Cardiac muscle cell (in vitro differentiated cells and primary cell): ENCODE measurements at regions not wholly inside any gene's neighbourhood (a gene's known extent, or its start where the extent isn't known, plus 50 kb on each side); places are given as distances from the start of the nearest gene placed in this dataset.

ENCODE experiments used
- DNase-seq, 2 donors: peaks; one replicate each; pipeline versions ENCODE4 v3.0.0 to v3.0.0-alpha.2; 2010 to 2017; ENCODE audit warnings: low read depth in 1 of 2, low spot score in 1 of 2
- H3K27ac ChIP-seq: fragments of 200-600 bp; sonication (generic); 2 replicates; pipeline ENCODE4 v1.5.1; 2016
- H3K27me3 ChIP-seq: fragments of 200-600 bp; sonication (generic); 2 replicates; pipeline ENCODE4 v1.6.0; 2016; ENCODE audit warnings: control low read depth
- H3K36me3 ChIP-seq: fragments of 200-600 bp; sonication (generic); 2 replicates; pipeline ENCODE4 v1.5.1; 2016; ENCODE audit warnings: control low read depth
- H3K4me1 ChIP-seq: fragments of 200-600 bp; sonication (generic); 2 replicates; pipeline ENCODE4 v1.8.1; 2017; ENCODE audit warnings: low read depth, mild to moderate bottlenecking, mixed run types
- H3K4me3 ChIP-seq: fragments of 200-600 bp; sonication (generic); 2 replicates; pipeline ENCODE4 v1.5.1; 2016; ENCODE audit warnings: mild to moderate bottlenecking
- H3K9me3 ChIP-seq: fragments of 200-600 bp; sonication (generic); 2 replicates; pipeline ENCODE4 v1.5.1; 2017; ENCODE audit warnings: low read depth, mild to moderate bottlenecking, control low read depth
- TF ChIP-seq, protein P1 (sequence below): IDR thresholded peaks from 2 replicates; pipeline ENCODE4 v1.5.1; 2012; ENCODE audit warnings: low read depth, mild to moderate bottlenecking, low read length

DNA sequence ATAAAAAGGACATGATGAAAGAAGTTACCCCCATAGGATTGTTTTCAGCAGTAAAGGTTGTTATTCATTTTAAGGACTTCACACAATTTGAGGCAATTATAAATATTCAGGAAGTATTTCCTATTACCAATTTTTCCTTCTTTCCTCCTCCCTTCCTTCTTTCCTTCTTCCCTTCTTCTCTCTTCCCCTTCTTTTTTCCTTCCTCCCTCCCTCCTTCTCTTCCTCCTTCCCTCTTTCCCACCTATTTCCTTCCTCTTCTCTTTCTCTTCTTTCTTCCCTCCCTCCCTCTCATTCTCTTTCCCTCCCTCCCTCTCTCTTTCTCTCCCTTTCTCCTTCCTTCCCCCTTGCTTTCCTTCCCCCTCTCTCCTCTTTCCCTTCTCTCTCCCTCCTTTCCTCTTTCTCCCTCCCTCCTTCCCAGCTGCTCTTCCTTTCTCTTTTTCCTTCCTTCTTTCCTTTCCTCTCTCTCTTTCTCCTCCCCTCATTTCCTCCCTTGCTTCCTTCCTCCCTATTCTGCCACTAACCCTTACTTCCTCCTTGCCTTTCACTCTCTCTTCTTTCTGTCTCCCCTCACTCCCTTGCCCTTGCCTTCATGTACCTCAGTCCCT, 105.1 kb downstream of the ADRB2 start:
- no peak overlapping the region for H3K4me3 ChIP-seq
- TF ChIP-seq, protein P1, sequence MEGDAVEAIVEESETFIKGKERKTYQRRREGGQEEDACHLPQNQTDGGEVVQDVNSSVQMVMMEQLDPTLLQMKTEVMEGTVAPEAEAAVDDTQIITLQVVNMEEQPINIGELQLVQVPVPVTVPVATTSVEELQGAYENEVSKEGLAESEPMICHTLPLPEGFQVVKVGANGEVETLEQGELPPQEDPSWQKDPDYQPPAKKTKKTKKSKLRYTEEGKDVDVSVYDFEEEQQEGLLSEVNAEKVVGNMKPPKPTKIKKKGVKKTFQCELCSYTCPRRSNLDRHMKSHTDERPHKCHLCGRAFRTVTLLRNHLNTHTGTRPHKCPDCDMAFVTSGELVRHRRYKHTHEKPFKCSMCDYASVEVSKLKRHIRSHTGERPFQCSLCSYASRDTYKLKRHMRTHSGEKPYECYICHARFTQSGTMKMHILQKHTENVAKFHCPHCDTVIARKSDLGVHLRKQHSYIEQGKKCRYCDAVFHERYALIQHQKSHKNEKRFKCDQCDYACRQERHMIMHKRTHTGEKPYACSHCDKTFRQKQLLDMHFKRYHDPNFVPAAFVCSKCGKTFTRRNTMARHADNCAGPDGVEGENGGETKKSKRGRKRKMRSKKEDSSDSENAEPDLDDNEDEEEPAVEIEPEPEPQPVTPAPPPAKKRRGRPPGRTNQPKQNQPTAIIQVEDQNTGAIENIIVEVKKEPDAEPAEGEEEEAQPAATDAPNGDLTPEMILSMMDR = no peak
- DNase-seq = no peak

DNA sequence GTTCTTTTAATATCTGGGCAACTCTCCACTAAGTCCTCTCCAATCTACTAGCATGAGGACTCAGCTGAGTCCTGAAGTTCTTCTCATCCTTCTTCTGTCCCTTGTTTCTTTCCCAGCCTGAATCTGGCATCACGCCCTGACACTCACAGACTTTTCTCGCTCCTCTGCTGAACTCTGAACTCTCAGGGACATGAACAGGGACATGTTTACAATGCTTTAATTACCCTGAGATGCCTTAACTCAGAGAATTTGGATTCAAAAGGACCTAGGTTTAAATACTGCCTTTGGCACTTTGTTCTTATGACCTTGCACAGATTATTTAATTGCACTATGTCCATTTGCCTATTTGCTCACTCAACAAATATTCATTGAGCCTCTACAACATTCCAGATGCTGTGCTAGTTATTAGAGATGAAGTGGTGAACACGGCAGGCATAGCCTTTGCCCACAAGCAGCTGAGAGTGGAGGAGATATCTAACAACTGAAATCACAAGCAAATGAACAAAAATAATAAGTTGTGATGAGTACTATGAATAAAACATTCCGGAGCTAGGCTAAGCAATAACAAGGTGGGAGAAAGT, 106.0 kb downstream of the ADRB2 start:
- H3K4me1 ChIP-seq = no peaks in the 10 kb centered on the region
- no peaks in the 10 kb centered on the region for H3K9me3 ChIP-seq
- peaks cover 3% of the 10 kb centered on the region for H3K27me3 ChIP-seq
- H3K27ac ChIP-seq = no peak overlapping the region
- DNase-seq = no peak
- no peaks in the 10 kb centered on the region for H3K36me3 ChIP-seq
- H3K4me3 ChIP-seq = no peak overlapping the region
- TF ChIP-seq, protein P1 = no peak

More for the DNA sequence above, 105.1 kb downstream of the ADRB2 start:
- Histone ChIP-seq H3K27ac (no peak overlapping the region), H3K9me3 (no peaks in the 10 kb centered on the region), H3K27me3 (peaks cover 3% of the 10 kb centered on the region), H3K4me1 (no peaks in the 10 kb centered on the region), H3K36me3 (no peaks in the 10 kb centered on the region)

DNA sequence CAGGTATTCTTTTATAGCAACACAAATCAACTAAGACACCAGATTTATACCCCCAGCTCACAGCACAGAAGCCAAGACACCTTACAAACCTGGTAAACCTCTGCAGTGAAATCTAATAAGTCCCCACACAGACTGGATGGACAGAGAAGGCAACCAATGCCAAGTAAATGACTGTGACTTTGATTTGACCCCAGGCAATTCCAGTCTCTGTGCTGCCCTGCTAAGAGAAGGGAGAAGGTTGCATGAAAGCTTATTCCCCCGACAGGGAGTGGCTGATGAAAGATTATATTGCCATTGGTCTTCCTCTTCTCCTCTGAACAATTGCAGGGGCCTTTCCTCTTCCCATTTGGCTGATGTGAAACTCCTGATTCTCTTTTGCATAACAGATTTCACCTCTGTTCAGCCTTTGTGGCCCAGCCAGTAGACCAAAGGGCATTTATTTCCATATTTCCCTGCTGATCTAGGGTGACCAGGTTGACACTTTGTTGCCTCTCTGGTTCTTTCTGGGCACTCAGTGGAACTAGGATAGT, 107.6 kb downstream of the ADRB2 start:
- Histone ChIP-seq H3K9me3 (no peaks in the 10 kb centered on the region), H3K4me1 (no peaks in the 10 kb centered on the region), H3K4me3 (no peak overlapping the region), H3K27ac (no peak overlapping the region), H3K27me3 (peaks cover 3% of the 10 kb centered on the region), H3K36me3 (no peaks in the 10 kb centered on the region)
- no peak for DNase-seq
- TF ChIP-seq, protein P1 = no peak

DNA sequence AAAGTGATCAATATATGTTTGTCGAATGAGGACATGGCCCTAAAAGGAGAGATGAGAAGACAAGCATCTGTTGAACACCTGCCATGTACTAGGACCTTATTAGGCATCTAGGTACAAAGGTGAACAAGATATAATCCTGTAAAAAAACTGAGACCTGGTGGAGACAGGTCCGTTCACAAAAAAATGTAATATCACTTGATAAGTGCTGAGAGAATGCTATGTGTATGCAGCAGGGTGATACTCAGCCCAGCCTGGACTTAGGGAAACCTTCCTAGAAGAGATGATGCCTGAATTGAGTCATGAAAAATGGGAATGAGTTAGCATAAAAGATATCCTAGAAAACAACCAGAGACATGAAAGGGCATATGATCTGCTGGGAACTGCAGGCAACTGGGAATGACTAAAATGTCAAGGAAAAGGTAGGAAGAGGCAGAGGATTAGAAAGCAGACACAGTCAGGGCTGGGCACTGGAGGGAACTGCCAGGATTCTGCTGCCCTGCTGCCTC, 108.5 kb downstream of the ADRB2 start:
- Histone ChIP-seq H3K27me3 (peaks cover 3% of the 10 kb centered on the region), H3K4me3 (no peak overlapping the region), H3K27ac (no peak overlapping the region), H3K9me3 (no peaks in the 10 kb centered on the region), H3K36me3 (no peaks in the 10 kb centered on the region), H3K4me1 (no peaks in the 10 kb centered on the region)
- TF ChIP-seq, protein P1 = no peak
- DNase-seq = no peak

DNA sequence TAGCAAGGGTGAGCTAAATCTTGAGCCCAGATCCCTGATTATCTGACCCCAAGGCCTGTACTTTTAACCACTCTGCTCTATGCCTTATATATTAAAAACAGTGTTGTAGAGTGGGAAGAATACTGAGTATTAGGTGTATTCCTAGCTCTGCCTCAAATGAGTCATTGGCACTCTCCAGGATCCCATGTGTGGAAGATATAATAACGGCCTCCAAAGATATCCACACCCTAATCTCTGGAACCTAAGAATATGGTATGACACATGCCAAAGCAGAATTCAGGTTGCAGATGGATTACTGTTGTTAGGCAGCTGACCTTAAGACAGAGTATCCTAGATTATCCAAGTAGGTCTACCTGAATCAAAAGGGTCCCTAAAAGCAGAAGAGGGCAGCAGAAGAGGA, 110.8 kb downstream of the ADRB2 start:
- no peaks in the 10 kb centered on the region for H3K36me3 ChIP-seq
- H3K9me3 ChIP-seq = no peaks in the 10 kb centered on the region
- H3K4me3 ChIP-seq = no peak overlapping the region
- no peaks in the 10 kb centered on the region for H3K27me3 ChIP-seq
- TF ChIP-seq, protein P1 = no peak
- no peaks in the 10 kb centered on the region for H3K4me1 ChIP-seq
- no peak for DNase-seq
- no peak overlapping the region for H3K27ac ChIP-seq
